OCI-LY7 (cell line): ENCODE measurements at regions not wholly inside any gene's neighbourhood (a gene's known extent, or its start where the extent isn't known, plus 50 kb on each side); places are given as distances from the start of the nearest gene placed in this dataset.

Experiments
- CTCF ChIP-seq: fragments of 200-600 bp; sonication (generic); conservative IDR thresholded peaks from 2 replicates; pipeline ENCODE4 v1.5.1; 2014; ENCODE audit warnings: mild to moderate bottlenecking, antibody characterized with exemption, low read length, moderate library complexity, mixed read lengths
- EZH2phosphoT487 ChIP-seq: fragments of 200-600 bp; sonication (generic); IDR thresholded peaks from 2 replicates; pipeline ENCODE4 v1.6.1; 2018; ENCODE audit warnings: low read depth, borderline replicate concordance, mild to moderate bottlenecking, mixed run types, antibody characterized with exemption, low read length, moderate library complexity, mixed read lengths

GRCh38 chr15:100783291-100783690, 96.3 kb upstream of the ALDH1A3 start:
- TF ChIP-seq CTCF (no peak), EZH2phosphoT487 (no peak)
